ENCODE measurements at regions not wholly inside any gene's neighbourhood (a gene's known extent, or its start where the extent isn't known, plus 50 kb on each side); places are given as distances from the start of the nearest gene placed in this dataset.

DNA sequence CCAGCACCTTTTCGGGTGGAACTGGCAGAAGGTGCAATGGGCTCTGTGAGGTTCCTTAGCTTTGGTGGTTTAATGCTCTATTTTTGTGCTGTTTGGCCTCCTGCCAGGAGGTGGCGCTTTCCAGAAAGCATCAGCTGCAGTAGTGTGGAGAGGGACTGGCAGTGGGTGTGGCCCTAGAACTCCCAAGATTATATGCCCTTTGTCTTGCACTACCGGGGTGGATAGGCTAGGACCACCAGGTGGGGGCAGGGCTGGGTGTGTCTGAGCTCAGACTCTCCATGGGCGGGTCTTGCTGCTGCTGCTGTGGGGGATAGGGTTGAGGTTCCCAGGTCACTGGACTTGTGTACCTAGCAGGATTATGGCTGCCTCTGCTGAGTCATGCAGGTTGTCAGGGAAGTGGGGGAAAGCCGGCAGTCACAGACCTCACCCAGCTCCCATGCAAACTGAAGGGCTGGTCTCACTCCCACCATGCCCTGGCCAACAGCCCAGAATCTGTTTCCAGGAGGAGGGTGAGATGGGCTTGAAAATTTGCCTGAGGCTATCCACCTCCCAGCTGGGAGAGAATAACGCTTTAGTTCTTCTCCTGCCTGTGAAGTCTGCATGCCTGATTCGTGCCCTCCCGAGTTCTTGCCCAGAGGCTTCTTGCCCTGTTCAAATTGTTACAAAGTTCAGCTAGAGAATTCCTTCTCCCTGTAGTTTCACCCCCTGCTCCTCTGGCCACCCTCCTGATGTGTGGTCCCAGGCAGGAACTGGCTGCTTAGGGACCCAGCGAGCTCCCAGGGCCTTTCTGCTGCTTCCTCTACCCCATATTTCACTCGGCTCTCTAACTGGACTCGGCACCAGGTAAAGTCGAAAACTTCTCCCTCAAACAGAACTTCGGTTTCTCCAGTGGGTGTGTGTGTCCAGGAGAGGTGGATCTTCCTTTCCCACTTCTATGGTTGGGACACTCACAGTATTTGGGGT, 76.5 kb upstream of the BTG3 start (continued):
- TF ChIP-seq THAP12 (CRISPR knock-in tag; IDR thresholded peaks at IDR 0.05) (peak; percentile 24; the same call in 1 of the 2 replicates), RBFOX2 (IDR thresholded peaks at IDR 0.05; ENCODE audit: low read depth, low read length) (peak; percentile 32; the same call in 1 of the 2 replicates), CC2D1A (IDR thresholded peaks at IDR 0.05) (peak; percentile 68), GATA2 (CRISPR knock-in tag; IDR thresholded peaks at IDR 0.05) (no peak), ZNF586 (CRISPR knock-in tag; conservative IDR thresholded peaks at IDR 0.05) (no peak), RB1 (IDR thresholded peaks at IDR 0.05; ENCODE audit: low read depth) (no peak), TBL1XR1 (IDR thresholded peaks at IDR 0.05; ENCODE audit: low read length in 2 of 2) (no peak), ZNF699 (CRISPR knock-in tag; IDR thresholded peaks at IDR 0.05; ENCODE audit: insufficient replicate concordance) (no peak), MAFK (IDR thresholded peaks at IDR 0.05; ENCODE audit: low read length) (peak; percentile 45), NFE2L1 (tag; IDR thresholded peaks at IDR 0.05; ENCODE audit: borderline replicate concordance, low read depth) (peak; percentile 70; the same call in 1 of the 2 replicates), ZNF354B (CRISPR knock-in tag; IDR thresholded peaks at IDR 0.05) (no peak), C11orf30 (IDR thresholded peaks at IDR 0.05; ENCODE audit: low read depth) (peak; percentile 73), ZKSCAN8 (CRISPR knock-in tag; IDR thresholded peaks at IDR 0.05) (no peak; the same call in 1 of the 2 replicates), VEZF1 (CRISPR knock-in tag; IDR thresholded peaks at IDR 0.05) (peak; percentile 10; the same call in 1 of the 2 replicates)
- TF ChIP-seq, protein P1, sequence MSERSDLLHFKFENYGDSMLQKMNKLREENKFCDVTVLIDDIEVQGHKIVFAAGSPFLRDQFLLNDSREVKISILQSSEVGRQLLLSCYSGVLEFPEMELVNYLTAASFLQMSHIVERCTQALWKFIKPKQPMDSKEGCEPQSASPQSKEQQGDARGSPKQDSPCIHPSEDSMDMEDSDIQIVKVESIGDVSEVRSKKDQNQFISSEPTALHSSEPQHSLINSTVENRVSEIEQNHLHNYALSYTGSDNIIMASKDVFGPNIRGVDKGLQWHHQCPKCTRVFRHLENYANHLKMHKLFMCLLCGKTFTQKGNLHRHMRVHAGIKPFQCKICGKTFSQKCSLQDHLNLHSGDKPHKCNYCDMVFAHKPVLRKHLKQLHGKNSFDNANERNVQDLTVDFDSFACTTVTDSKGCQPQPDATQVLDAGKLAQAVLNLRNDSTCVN (CRISPR knock-in tag; IDR thresholded peaks at IDR 0.05), result no peak
- TF ChIP-seq, protein P2, sequence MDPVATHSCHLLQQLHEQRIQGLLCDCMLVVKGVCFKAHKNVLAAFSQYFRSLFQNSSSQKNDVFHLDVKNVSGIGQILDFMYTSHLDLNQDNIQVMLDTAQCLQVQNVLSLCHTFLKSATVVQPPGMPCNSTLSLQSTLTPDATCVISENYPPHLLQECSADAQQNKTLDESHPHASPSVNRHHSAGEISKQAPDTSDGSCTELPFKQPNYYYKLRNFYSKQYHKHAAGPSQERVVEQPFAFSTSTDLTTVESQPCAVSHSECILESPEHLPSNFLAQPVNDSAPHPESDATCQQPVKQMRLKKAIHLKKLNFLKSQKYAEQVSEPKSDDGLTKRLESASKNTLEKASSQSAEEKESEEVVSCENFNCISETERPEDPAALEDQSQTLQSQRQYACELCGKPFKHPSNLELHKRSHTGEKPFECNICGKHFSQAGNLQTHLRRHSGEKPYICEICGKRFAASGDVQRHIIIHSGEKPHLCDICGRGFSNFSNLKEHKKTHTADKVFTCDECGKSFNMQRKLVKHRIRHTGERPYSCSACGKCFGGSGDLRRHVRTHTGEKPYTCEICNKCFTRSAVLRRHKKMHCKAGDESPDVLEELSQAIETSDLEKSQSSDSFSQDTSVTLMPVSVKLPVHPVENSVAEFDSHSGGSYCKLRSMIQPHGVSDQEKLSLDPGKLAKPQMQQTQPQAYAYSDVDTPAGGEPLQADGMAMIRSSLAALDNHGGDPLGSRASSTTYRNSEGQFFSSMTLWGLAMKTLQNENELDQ (CRISPR knock-in tag; IDR thresholded peaks at IDR 0.05; ENCODE audit: borderline replicate concordance), result no peak
- TF ChIP-seq, protein P3, sequence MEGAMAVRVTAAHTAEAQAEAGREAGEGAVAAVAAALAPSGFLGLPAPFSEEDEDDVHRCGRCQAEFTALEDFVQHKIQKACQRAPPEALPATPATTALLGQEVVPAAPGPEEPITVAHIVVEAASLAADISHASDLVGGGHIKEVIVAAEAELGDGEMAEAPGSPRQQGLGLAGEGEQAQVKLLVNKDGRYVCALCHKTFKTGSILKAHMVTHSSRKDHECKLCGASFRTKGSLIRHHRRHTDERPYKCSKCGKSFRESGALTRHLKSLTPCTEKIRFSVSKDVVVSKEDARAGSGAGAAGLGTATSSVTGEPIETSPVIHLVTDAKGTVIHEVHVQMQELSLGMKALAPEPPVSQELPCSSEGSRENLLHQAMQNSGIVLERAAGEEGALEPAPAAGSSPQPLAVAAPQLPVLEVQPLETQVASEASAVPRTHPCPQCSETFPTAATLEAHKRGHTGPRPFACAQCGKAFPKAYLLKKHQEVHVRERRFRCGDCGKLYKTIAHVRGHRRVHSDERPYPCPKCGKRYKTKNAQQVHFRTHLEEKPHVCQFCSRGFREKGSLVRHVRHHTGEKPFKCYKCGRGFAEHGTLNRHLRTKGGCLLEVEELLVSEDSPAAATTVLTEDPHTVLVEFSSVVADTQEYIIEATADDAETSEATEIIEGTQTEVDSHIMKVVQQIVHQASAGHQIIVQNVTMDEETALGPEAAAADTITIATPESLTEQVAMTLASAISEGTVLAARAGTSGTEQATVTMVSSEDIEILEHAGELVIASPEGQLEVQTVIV (CRISPR knock-in tag; IDR thresholded peaks at IDR 0.05; ENCODE audit: borderline replicate concordance), result no peak
